Testis (tissue), 2 donors: ENCODE measurements at regions not wholly inside any gene's neighbourhood (a gene's known extent, or its start where the extent isn't known, plus 50 kb on each side); places are given as distances from the start of the nearest gene placed in this dataset.
"Not testable (repeated sequence)": the region's sequence is repeated elsewhere in the genome, so short reads cannot be mapped to it uniquely, and the experiment has no call there.

ENCODE experiments used
- CTCF ChIP-seq, 3 experiments: fragments of 450-650 bp in 2 of 3; fragments of 200-600 bp in 1 of 3; sonication (generic) in 1 of 3; IDR thresholded peaks; one replicate each; pipeline ENCODE4 v1.5.1; 2016 to 2019; ENCODE audit warnings: antibody characterized with exemption in 3 of 3, mild to moderate bottlenecking in 2 of 3, moderate library complexity in 1 of 3
- POLR2A ChIP-seq: fragments of 450-650 bp; IDR thresholded peaks from one replicate; pipeline ENCODE4 v1.6.1; 2017; ENCODE audit warnings: antibody characterized with exemption, mild to moderate bottlenecking, moderate library complexity

GRCh38 chr11:133628371-133628770 lies 96.1 kb upstream of the OPCML start:
- not testable (repeated sequence) for TF ChIP-seq CTCF (IDR thresholded peaks at IDR 0.05); POLR2A
